ENCODE measurements at regions not wholly inside any gene's neighbourhood (a gene's known extent, or its start where the extent isn't known, plus 50 kb on each side); places are given as distances from the start of the nearest gene placed in this dataset.

DNA sequence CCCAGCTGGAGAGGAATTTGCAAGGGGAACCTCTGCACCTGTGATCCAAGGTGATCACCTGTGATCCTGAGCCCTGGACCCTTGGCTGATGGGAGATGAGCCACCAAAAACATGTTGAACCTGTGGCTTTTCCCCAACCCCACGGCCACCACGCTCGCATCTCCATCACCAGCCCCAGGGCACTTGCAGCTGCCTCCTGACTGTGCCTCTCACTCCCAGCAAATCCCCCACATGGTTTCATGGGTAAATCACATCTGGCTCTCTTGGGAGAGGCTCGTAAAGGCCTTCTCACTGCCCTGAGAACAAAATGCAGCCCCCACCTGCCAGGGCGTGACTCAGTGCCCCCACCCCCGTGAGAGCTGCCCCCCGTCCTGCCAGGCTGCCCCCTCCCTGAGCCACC, 76.0 kb downstream of the RFLNA start:
- in situ Hi-C loops (cut with MboI; ENCODE audit: low sequenced_read_pairs, unreplicated experiment) = no loop called here
- no peak for DNase-seq (ENCODE audit: low spot score)
- TF ChIP-seq, protein P1, sequence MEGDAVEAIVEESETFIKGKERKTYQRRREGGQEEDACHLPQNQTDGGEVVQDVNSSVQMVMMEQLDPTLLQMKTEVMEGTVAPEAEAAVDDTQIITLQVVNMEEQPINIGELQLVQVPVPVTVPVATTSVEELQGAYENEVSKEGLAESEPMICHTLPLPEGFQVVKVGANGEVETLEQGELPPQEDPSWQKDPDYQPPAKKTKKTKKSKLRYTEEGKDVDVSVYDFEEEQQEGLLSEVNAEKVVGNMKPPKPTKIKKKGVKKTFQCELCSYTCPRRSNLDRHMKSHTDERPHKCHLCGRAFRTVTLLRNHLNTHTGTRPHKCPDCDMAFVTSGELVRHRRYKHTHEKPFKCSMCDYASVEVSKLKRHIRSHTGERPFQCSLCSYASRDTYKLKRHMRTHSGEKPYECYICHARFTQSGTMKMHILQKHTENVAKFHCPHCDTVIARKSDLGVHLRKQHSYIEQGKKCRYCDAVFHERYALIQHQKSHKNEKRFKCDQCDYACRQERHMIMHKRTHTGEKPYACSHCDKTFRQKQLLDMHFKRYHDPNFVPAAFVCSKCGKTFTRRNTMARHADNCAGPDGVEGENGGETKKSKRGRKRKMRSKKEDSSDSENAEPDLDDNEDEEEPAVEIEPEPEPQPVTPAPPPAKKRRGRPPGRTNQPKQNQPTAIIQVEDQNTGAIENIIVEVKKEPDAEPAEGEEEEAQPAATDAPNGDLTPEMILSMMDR (IDR thresholded peaks at IDR 0.05; ENCODE audit: borderline replicate concordance, control extremely low read depth, extremely low read depth, insufficient read depth, missing control alignments) = no peak

DNA sequence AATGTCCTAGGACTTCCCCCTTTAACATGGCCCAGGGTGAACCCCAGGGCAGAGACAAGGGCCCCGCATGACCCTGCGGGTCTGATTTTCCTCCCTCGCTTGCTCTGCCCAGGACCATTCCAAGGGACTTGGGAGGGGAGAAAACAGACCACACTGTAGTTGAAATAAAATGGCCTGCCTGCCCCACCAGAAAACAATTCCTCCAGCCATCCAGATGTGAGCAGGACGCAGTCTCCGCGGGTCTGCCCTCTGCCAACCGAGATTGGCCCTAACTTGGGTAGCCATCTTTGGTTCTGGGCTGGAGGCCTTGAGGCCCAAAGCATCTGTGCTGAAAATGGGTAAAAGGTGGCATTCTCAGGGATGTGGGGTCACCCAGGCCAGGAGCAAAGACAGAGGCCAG, 75.5 kb downstream of the RFLNA start:
- in situ Hi-C loops (cut with MboI; ENCODE audit: low sequenced_read_pairs, unreplicated experiment) = no loop called here
- TF ChIP-seq, protein P1 (IDR thresholded peaks at IDR 0.05; ENCODE audit: borderline replicate concordance, control extremely low read depth, extremely low read depth, insufficient read depth, missing control alignments) = no peak
- no peak for DNase-seq (ENCODE audit: low spot score)

DNA sequence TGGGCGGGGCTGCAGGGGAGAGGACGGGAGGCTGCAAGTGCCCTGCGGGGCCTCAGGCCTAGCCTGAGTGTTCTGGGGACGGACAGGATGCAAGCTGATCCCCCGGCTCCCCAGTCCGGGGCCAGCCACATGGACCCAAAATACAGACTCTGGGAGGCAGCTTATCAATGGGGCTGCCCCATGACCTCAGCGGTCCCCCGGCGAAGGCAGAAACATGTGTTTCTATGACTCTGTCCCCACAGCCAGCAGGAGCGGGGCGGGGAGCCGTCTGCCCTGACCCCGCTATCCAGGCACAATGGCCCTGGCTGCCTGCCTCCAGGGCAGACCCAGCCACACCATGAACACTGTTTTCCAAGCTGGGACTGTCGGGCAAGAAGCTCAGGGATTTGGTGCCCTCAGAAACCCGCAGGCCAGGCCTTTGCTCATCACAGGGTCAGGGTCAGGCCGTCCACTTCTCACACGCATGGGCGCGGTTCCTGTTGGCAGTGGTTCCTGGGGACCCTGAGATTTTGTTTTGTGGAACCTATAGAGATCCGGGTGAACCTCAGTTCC, 75.0 kb downstream of the RFLNA start:
- TF ChIP-seq, protein P1 (IDR thresholded peaks at IDR 0.05; ENCODE audit: borderline replicate concordance, control extremely low read depth, extremely low read depth, insufficient read depth, missing control alignments) = no peak
- no peak for DNase-seq (ENCODE audit: low spot score)
- in situ Hi-C loops (cut with MboI; ENCODE audit: low sequenced_read_pairs, unreplicated experiment) = no loop called here

DNA sequence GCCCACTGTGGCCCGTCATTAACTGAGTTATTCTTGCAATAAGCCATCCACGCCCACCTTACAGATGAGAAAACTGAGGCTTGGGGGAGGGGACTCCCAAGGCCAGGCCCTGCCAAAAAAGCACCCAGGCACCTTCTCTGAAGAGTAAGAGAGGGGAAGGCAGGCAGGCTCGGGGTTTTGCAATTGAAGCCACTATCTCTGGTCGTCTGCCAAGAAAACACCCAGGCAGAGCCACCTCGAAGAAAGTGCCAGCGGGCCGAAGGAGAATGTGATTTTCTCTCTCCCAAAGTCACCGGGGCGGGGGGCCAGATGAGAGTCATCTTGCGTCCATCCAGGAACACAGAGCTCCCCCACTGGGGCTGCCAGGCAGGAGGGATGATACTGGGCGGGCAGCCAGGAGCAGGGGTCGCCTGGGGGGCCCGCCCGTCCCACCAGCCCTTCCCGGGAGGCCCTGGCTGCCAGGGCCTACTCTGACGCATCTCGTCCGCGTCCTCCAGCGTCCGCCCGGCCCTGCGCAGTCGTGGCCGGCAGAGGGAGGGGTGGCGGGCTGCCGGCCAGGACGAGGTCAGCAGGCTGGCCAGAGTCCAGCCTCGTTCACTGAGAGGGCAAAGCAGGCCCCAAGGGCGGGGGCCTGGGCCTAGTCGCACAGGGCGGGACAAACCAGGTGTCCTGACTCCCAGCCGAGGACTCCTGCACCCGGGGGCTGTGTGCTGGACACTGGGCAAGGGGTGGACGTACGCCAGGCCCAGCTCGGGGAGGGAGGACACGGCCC, 74.3 kb downstream of the RFLNA start:
- no peak for DNase-seq (ENCODE audit: low spot score)
- in situ Hi-C loops (cut with MboI; ENCODE audit: low sequenced_read_pairs, unreplicated experiment) = no loop called here
- TF ChIP-seq, protein P1 (IDR thresholded peaks at IDR 0.05; ENCODE audit: borderline replicate concordance, control extremely low read depth, extremely low read depth, insufficient read depth, missing control alignments) = no peak

DNA sequence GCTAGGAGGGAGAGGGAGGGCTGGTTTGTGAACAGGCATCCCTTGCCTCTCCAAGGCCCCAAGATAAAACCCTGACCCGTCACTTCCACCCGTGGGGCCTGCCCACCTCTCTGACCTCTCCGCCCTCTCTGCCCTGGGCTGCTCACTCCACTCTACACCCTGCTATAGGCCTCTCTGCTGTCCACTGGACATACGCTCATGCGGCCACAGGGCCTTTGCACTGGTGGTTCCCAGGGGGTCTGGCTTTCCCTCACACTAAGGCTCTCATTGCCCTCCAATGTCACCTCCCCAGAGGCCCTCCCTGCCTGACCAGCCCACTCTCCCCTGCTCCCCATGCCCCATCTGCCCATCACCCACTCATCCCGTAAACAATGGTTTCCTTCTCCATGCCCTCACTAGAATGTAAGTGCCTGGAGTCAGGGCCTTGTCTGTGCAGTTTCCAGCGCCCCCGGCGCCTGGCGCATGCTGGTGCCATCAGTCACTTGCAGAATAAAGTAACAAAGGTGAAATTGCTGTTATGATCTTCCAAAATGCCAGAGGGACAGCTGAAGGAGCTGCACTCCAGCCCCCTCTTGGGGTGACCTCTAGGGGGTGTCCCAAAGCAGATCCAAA, 73.6 kb downstream of the RFLNA start:
- TF ChIP-seq, protein P1 (IDR thresholded peaks at IDR 0.05; ENCODE audit: borderline replicate concordance, control extremely low read depth, extremely low read depth, insufficient read depth, missing control alignments) = no peak
- DNase-seq (ENCODE audit: low spot score) = no peak
- in situ Hi-C loops (cut with MboI; ENCODE audit: low sequenced_read_pairs, unreplicated experiment) = no loop called here

DNA sequence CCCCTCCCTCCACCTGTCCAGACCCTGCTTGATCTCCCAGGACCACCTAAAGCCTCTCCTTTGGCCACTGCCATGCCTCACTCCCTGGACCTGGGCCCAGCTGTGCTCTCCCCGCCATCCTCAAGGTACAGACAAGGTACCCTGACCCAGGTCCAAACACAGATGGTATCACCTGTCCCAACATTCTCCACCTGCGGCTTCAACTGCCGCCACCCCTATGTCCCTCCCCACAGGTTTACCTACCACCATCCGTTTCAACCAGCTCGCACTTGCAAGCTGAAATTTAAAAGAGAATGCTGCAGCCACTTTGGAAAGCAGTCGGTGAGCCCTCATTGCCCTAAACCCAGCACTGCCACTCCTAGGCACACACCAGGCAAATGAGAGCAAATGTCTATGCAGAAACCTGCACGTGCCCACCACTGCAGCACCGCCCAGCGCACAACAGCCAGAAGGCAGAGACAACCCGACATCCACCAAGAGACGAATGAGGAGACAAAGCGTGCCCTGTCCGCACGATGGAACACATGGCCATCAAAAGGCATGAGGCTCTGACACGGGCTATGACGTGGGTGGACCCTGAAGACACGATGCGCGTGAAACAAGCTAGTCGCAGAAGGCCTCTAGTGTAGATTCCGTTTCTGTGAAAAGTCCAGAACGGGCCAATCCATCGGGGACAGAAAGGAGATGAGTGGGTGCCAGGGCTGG, 71.0 kb downstream of the RFLNA start:
- TF ChIP-seq, protein P1 (IDR thresholded peaks at IDR 0.05; ENCODE audit: borderline replicate concordance, control extremely low read depth, extremely low read depth, insufficient read depth, missing control alignments) = no peak
- in situ Hi-C loops (cut with MboI; ENCODE audit: low sequenced_read_pairs, unreplicated experiment) = no loop called here
- no peak for DNase-seq (ENCODE audit: low spot score)

Data from GM13976 (cell line).